ENCODE measurements at regions not wholly inside any gene's neighbourhood (a gene's known extent, or its start where the extent isn't known, plus 50 kb on each side); places are given as distances from the start of the nearest gene placed in this dataset.
A peak's percentile ranks its signal among the peaks of the same experiment; 100 is the strongest.

DNA sequence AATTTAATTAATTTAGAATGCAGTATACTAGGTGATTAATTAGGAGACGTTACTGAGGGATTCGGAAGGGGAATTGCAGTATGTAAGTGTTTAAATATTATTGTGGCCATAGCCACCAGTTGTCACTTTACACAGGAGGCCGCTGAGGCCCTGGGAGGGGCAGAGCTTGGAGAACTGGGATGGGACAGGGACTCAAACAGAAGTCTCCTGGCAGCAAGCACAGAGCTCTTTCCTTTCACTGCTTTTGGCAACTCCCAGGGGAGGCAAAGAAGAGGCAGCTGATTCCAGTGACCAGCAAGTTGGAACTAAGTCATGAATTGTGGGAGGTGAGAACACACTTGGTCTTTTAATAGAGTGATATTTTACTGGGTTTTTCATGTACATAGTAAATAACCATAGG, 248.6 kb downstream of the RPLP1 start:
- Histone ChIP-seq H3K9me3 (no peaks in the 10 kb centered on the region), H3K27ac (no peak overlapping the region), H3K4me1 (peaks cover 0 to 9% (median 0%) of the 10 kb centered on the region in 4 donors), H3K4me3 (no peak overlapping the region), H3K27me3 (no peaks in the 10 kb centered on the region), H3K36me3 (no peaks in the 10 kb centered on the region)
- in situ Hi-C loops (cut with MboI; ENCODE audit: low pct_ligation_motif_present in 1 of 4, low pct_unique_long_range_greater_than_20kb in 1 of 4, low sequenced_read_pairs in 3 of 4) (no loop called here), intact Hi-C loops (cut with DNase I; ENCODE audit: low total_unique reads) (no loop called here)
- no peak for DNase-seq
- 91 to 100% methylated on average over 1 to 3 of the region's 3 CpGs for WGBS, 2 donors (ENCODE audit: low coverage in 1 of 2)
- TF ChIP-seq POLR2A (IDR thresholded peaks at IDR 0.05) (no peak), POLR2AphosphoS5 (IDR thresholded peaks at IDR 0.05) (no peak), EP300 (IDR thresholded peaks at IDR 0.05; ENCODE audit: low read depth) (no peak)
- TF ChIP-seq, protein P1, sequence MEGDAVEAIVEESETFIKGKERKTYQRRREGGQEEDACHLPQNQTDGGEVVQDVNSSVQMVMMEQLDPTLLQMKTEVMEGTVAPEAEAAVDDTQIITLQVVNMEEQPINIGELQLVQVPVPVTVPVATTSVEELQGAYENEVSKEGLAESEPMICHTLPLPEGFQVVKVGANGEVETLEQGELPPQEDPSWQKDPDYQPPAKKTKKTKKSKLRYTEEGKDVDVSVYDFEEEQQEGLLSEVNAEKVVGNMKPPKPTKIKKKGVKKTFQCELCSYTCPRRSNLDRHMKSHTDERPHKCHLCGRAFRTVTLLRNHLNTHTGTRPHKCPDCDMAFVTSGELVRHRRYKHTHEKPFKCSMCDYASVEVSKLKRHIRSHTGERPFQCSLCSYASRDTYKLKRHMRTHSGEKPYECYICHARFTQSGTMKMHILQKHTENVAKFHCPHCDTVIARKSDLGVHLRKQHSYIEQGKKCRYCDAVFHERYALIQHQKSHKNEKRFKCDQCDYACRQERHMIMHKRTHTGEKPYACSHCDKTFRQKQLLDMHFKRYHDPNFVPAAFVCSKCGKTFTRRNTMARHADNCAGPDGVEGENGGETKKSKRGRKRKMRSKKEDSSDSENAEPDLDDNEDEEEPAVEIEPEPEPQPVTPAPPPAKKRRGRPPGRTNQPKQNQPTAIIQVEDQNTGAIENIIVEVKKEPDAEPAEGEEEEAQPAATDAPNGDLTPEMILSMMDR (IDR thresholded peaks at IDR 0.05): no peak

DNA sequence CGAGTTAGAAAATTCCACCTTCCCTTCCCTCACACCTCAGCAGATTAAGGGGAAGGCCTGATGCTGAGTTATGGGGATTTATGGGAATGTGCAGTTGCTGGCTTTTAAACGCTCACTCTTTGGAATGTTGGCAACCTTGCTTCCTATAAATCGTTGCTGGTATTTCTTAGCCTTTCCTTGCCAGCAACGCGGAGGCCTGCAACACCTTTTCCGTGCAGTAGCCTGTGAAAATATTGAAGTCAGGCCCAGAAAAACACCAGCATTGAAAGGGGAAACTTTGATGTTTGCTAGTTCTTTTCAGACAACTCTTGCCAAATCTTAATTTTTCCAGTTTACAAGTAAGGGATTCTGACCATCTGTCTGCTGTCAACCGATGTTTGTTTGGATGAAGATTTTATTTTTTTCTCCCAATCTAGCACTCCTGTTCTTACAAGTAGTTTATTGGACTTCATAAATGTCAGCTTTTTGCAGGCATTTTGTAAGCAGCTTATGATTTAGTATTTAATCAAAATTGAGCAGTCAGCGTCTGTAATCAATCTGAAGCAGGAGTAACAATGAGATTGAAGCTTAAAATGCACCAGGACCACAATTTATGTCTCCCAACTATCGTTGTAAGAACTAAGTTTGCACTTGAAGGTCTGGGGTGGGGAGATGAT, 251.0 kb downstream of the RPLP1 start:
- in situ Hi-C loops (cut with MboI; ENCODE audit: low pct_ligation_motif_present in 1 of 4, low pct_unique_long_range_greater_than_20kb in 1 of 4, low sequenced_read_pairs in 3 of 4) (no loop called here), intact Hi-C loops (cut with DNase I; ENCODE audit: low total_unique reads) (no loop called here)
- H3K9me3 ChIP-seq: peaks cover 6 to 7% of the 10 kb centered on the region in 2 donors
- TF ChIP-seq POLR2A (IDR thresholded peaks at IDR 0.05) (no peak), POLR2AphosphoS5 (IDR thresholded peaks at IDR 0.05) (peak in 2 of 3 donors; percentile 45 to 69)
- peak overlapping the region in 3 of 4 donors; percentile 9 to 63 (median 36) for H3K27ac ChIP-seq
- WGBS, 2 donors (ENCODE audit: low coverage in 1 of 2): 68 to 74% methylated on average over 3 to 9 of the region's 9 CpGs
- no peak overlapping the region for H3K4me3 ChIP-seq
- no peaks in the 10 kb centered on the region for H3K36me3 ChIP-seq
- DNase-seq: no peak
- peaks cover 0 to 9% (median 0%) of the 10 kb centered on the region in 4 donors for H3K4me1 ChIP-seq
- H3K27me3 ChIP-seq: no peaks in the 10 kb centered on the region

DNA sequence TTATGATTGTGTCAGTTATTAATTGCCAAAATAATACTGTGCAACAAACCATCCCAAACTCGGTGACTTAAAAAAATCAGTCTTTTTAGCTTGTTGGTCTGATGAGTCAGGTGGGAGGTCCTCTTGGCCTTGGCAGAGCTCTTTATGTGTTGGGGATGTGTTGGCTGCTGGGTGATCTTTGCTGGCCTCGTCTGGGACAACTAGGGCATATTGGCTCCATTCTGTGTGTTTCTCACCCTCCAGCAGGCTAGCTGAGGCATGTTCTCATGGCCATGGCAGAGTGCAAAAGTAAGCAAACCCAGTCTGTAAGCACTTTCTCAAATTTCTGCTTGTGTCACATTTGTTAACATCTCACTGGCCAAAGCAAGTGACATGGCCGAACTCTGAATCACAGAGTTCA, 251.6 kb downstream of the RPLP1 start:
- Histone ChIP-seq H3K4me3 (no peak overlapping the region), H3K27me3 (no peaks in the 10 kb centered on the region), H3K36me3 (no peaks in the 10 kb centered on the region), H3K9me3 (peaks cover 6 to 9% of the 10 kb centered on the region in 2 donors), H3K4me1 (peaks cover 0 to 9% (median 0%) of the 10 kb centered on the region in 4 donors), H3K27ac (peak overlapping the region in 3 of 4 donors; percentile 9 to 63 (median 36))
- TF ChIP-seq, protein P1 (IDR thresholded peaks at IDR 0.05): no peak
- no peak for TF ChIP-seq POLR2A (IDR thresholded peaks at IDR 0.05)
- TF ChIP-seq POLR2AphosphoS5 (IDR thresholded peaks at IDR 0.05): no peak
- no peak for TF ChIP-seq EP300 (IDR thresholded peaks at IDR 0.05; ENCODE audit: low read depth)
- 81 to 86% methylated on average over 2 to 3 of the region's 3 CpGs for WGBS, 2 donors (ENCODE audit: low coverage in 1 of 2)
- intact Hi-C loops (cut with DNase I; ENCODE audit: low total_unique reads): no loop called here
- in situ Hi-C loops (cut with MboI; ENCODE audit: low pct_ligation_motif_present in 1 of 4, low pct_unique_long_range_greater_than_20kb in 1 of 4, low sequenced_read_pairs in 3 of 4): no loop called here
- no peak for DNase-seq

DNA sequence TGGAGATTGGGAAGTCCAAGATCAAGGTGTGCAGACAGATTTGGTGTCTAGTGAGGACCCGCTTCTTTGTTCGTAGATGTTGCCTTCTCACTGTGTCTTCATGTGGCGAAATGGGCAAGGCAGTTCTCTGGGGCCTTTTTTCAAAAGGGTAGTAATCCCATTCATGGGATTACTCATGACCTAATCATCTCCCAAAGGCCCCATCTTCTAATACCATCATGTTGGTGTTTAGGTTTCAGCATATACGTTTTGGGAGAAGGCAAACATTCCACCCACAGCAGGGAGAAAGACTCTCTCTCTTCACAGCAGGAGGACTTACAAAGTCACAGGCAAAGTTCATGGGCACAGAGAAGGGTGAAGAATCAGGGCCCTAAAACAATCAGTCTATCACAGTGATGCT, 252.1 kb downstream of the RPLP1 start:
- Histone ChIP-seq H3K36me3 (no peaks in the 10 kb centered on the region), H3K4me3 (no peak overlapping the region), H3K27ac (no peak overlapping the region), H3K27me3 (no peaks in the 10 kb centered on the region), H3K9me3 (peaks cover 6 to 9% of the 10 kb centered on the region in 2 donors), H3K4me1 (peaks cover 0 to 9% (median 0%) of the 10 kb centered on the region in 4 donors)
- intact Hi-C loops (cut with DNase I; ENCODE audit: low total_unique reads): no loop called here
- in situ Hi-C loops (cut with MboI; ENCODE audit: low pct_ligation_motif_present in 1 of 4, low pct_unique_long_range_greater_than_20kb in 1 of 4, low sequenced_read_pairs in 3 of 4): no loop called here
- TF ChIP-seq, protein P1 (IDR thresholded peaks at IDR 0.05): no peak
- TF ChIP-seq EP300 (IDR thresholded peaks at IDR 0.05; ENCODE audit: low read depth) (no peak), POLR2A (IDR thresholded peaks at IDR 0.05) (no peak), POLR2AphosphoS5 (IDR thresholded peaks at IDR 0.05) (no peak)
- DNase-seq: no peak
- WGBS, 2 donors (ENCODE audit: low coverage in 1 of 2): 91 to 92% methylated on average over 4 of the region's 4 CpGs
